GM19463 (cell line): ENCODE measurements at regions not wholly inside any gene's neighbourhood (a gene's known extent, or its start where the extent isn't known, plus 50 kb on each side); places are given as distances from the start of the nearest gene placed in this dataset.

ENCODE experiments used
- ATAC-seq: cut with Tn5 transposase; IDR thresholded peaks from one replicate; pipeline ENCODE4 v1.9.1; 2021; ENCODE audit warnings: mild to moderate bottlenecking, moderate library complexity; ENCODE audit not compliant: unreplicated experiment

- ATAC-seq: no peak
Measured at GRCh38 chr3:195005759-195006510, 265.0 kb downstream of the XXYLT1 start.

- ATAC-seq: no peak
Measured at GRCh38 chr3:195007151-195007550, 263.8 kb downstream of the XXYLT1 start.

DNA sequence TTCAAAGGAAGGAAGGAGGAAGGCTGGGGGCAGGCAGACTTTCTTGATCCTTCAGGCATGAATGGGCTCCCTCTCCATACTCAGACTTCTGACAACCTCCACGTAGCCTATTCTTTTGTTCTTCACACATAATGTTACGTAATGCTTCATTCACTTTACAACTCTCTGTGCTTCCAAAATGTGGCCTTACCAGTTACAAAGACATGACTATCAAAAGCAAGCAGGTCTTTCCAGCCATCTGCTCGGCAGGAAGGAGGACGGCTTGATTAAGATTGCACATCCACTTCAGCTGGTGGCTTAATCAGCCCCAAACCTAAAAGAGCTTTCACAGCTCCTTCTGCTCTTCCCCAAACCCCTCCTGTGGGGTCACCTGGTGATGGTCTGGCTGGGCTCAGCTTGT, 263.2 kb downstream of the XXYLT1 start:
- ATAC-seq: no peak

DNA sequence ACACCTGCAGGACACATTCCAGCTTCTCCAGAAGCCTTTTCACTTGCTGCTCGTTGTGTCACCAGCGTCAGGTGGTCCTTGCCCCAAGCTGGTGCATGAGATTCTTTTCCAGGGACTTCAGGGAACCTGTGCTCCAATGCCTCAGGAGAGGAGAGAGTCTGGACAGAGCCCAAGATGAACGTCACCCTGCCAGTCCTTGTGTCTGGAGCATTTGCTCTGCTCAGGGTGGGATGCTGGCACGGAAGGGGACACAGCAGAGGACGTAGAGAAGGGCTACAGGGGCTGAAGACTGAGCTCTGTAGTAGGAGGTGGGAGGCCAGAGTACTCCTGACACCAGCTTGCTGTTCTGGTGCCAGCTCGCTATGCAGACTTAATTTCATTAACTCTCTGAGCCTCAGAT, 262.1 kb downstream of the XXYLT1 start:
- no peak for ATAC-seq

DNA sequence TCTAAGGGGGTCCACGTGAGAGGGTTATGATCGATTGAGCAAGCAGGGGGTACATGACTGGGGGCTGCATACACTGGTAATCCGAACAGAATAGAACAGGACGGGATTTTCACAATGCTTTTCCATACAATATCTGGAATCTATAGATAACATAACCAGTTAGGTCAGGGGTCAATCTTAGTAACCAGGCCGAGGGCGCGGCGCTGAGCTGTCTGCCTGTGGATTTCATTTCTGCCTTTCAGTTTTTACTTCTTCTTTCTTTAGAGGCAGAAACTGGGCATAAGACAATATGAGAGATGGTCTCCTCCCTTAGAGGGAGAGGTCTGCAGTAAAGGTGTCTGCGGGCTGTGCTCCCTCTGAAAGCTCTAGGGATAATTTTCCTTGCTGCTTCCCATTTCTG, 261.3 kb downstream of the XXYLT1 start:
- no peak for ATAC-seq

GRCh38 chr3:195010551-195011100, 260.3 kb downstream of the XXYLT1 start:
- ATAC-seq: no peak

GRCh38 chr3:195011231-195011834, 259.6 kb downstream of the XXYLT1 start:
- ATAC-seq: no peak

DNA sequence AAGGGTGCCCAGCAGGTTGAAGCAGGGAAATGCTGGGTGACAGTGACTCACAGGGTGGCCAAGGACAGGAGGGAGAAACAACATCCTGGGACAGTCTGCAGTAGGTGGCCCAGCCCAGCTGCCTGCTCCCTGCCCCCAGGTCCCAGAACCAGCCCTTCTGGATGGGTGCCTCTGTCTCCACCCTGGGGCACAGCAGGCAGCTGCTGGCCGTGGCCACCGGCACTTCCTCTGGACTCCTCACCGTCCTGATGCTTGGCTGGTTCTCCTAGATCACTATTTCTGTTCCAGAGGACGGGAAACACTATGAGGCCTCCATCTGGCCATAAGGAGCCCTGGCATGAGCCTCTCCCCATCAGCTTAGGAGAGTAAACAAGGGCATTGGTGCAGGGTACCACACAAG, 258.9 kb downstream of the XXYLT1 start:
- ATAC-seq: no peak

GRCh38 chr3:195012571-195012970, 258.4 kb downstream of the XXYLT1 start:
- ATAC-seq: no peak

DNA sequence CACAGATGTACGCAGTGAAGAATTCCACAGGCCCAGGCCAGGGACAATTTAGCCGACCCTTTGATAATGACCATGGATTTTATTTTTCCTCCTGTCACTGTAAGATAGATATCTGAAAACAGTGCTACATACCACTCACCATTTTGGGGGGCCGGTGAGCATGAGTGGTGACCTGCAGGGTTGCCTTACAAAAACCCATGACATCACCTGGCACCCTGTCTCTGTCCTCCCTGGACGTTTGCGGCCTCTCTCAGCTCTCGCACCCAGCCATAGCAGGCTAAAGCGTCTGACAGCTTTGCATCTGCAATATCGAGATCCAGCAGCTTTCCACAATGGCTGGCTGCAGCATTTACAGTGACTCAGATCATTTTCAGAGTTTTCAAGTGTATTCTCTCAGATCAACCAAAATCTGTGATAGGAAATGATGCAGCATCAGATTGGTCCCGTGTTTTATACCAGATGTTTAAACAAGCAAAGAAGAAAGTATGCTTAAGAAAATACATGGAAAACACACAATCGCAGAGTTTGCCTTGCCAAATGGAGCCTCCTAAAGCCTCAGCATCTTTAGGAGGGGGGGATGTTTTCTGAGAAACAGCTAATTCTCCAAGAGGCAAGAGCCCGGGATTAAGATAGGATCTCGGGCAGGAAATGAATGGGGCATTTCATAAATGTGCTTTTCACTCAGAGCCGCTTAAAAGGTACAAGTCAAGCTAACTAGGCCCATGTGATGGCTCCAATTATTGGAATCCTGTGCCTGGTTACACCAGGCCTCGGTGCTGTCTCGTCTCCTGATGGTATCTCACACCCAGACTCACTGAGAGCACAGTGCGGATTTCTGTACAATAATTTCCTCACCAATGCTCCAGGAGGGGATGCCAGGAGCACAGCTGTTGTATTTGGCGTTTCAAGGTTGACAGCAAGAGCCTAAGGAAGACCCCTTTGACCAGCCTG, 257.3 kb downstream of the XXYLT1 start:
- ATAC-seq: no peak

DNA sequence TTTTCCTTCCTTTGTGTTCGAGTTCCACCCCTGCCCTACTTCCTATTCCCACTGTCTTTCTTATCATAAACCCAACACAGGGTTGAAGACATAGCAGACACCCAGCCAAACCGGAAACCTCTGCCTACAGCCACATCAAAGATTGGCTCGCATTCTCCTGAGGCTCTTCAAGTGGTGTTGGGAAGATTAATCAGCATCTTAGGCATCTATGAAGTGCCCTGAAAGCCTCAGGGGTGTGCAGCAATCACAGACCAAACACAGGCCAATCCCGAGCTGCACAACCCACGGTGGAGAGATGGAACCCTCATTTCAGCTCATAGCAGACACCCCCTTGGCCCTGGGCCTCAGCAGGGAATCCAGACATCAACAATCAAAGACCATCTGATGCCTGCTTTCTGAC, 255.9 kb downstream of the XXYLT1 start:
- no peak for ATAC-seq

DNA sequence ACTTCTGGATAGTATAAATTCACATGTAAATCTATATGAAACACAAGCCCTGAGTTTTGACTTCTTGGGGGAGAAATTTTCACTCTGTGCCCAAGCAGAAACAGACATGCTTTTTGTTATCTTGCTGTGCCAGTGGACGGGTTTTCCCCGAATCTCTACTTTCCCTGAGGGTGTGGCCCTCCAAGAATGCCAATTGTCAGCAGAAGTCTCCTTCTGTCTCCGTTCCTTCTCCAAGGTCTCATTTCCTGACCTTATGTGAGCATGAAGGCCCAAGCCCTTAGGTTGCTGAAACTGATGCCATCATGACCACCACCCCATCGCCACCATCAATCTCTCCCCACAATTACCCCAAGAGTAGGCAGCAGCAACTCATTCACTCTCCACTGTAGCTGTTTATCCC, 253.8 kb downstream of the XXYLT1 start:
- no peak for ATAC-seq
